ENCODE measurements at regions not wholly inside any gene's neighbourhood (a gene's known extent, or its start where the extent isn't known, plus 50 kb on each side); places are given as distances from the start of the nearest gene placed in this dataset.

DNA sequence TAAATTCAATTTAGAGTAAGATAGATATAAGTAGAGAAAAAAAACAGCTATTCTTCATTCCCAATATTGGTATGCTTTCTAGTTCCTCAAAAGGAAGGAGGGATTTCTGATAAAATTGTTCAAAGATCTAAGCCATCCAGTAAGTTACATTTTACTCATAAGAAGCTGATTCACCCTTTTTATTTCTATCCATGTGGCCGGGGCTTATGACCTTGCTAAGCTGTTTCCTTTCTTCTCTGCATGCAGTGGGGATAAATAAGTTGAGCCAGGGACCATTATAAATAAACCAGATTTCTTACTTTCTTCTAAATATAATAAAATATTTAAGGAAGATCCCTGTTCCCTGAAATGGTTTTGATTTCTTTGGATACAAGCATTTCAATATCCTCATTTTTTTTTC, 502.3 kb downstream of the PDHA2 start:
- no peak for TF ChIP-seq CTCF (optimal IDR thresholded peaks at IDR 0.05 in 1 of 3, IDR thresholded peaks at IDR 0.05 in 1 of 3, conservative IDR thresholded peaks at IDR 0.05 in 1 of 3; ENCODE audit: extremely low read depth in 1 of 3, insufficient read depth in 2 of 3, low read length in 3 of 3)
- TF ChIP-seq EZH2 (IDR thresholded peaks at IDR 0.05; ENCODE audit: low read length), result no peak

Data from keratinocyte (primary cell).